Choroid plexus epithelial cell (primary cell): ENCODE measurements at regions not wholly inside any gene's neighbourhood (a gene's known extent, or its start where the extent isn't known, plus 50 kb on each side); places are given as distances from the start of the nearest gene placed in this dataset.

Experiments
- DNase-seq: peaks from one replicate; pipeline ENCODE4 v3.0.0-alpha.2; 2010; ENCODE audit warnings: low read depth
- H3K4me3 ChIP-seq: 2 replicates; pipeline ENCODE4 v1.5.1; 2011; ENCODE audit warnings: low read depth, mild to moderate bottlenecking, control low read depth, low read length, moderate library complexity
- CTCF ChIP-seq: conservative IDR thresholded peaks from 2 replicates; pipeline ENCODE4 v1.5.1; 2011; ENCODE audit warnings: low read depth, mild to moderate bottlenecking, control low read depth, inconsistent platforms, low read length, moderate library complexity

DNA sequence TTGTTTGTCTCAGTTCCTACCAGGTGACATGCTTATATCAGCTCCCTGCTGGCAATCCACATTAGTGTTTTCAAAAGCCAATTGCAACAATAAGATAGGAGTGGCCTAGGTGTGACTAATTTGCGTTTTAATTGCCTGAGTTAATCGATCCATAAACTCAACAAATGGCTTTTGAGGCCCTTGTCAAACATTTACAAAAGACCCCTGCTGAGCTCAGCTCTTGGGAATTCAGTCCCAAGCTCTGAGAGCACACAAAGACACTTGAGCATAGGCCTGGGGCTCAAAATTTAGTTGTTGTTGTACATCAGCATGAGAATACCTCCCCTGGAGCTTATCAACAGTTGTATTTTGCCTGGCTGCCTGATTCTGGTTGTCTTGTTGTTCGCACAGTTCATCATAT is 1134.4 kb upstream of the TSPY4 start:
- H3K4me3 ChIP-seq: no peak overlapping the region
- TF ChIP-seq CTCF: no peak
- no peak for DNase-seq

GRCh38 chrY:8241144-8241543 is 1096.1 kb upstream of the TSPY4 start:
- no peak for DNase-seq
- TF ChIP-seq CTCF: no peak
- no peak overlapping the region for H3K4me3 ChIP-seq

DNA sequence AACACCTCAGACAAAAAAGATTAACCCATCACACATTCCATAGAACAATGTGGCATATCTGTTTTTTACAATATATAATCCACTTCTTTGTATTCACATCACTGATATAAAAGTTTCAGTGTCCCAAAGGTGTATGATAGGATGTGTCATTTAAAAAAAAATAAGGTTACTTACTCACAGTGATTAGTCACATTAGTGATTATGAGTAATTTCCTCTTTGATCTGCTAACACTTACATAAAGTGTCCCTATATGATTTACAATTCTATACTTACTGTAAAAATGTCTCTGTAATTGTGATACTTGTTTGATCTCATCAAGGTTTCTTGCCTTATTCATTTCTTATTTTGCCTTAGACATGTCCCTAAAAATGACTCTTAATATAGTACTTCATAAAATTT is 1063.5 kb upstream of the TSPY4 start:
- TF ChIP-seq CTCF: no peak
- DNase-seq: no peak
- H3K4me3 ChIP-seq: no peak overlapping the region

DNA sequence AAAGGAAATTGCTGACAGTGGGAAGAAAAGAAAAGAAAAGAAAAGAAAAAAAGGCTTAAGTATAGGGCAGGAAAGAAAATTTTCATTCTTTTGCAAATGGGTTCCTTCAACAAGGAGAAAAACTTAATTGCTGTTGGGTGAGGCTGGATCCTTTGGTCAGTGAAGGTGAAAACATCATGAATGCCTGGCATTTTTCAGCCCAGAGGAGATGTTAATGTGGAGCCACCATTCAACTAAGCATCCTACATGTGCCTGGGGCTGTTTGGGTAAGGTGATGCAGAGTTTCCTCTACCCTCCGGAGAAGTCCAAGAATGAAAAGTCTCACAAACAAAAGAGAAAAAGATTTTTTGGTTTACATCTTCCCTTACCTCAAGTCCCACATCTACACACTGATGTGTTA is 1032.2 kb upstream of the TSPY4 start:
- H3K4me3 ChIP-seq: no peak overlapping the region
- TF ChIP-seq CTCF: no peak
- DNase-seq: no peak

- DNase-seq: no peak
- no peak overlapping the region for H3K4me3 ChIP-seq
- TF ChIP-seq CTCF: no peak
Measured at GRCh38 chrY:8324113-8324512, 1013.2 kb upstream of the TSPY4 start.

- H3K4me3 ChIP-seq: no peak overlapping the region
- no peak for TF ChIP-seq CTCF
- no peak for DNase-seq
Measured at GRCh38 chrY:8326944-8327343, 1010.3 kb upstream of the TSPY4 start.

DNA sequence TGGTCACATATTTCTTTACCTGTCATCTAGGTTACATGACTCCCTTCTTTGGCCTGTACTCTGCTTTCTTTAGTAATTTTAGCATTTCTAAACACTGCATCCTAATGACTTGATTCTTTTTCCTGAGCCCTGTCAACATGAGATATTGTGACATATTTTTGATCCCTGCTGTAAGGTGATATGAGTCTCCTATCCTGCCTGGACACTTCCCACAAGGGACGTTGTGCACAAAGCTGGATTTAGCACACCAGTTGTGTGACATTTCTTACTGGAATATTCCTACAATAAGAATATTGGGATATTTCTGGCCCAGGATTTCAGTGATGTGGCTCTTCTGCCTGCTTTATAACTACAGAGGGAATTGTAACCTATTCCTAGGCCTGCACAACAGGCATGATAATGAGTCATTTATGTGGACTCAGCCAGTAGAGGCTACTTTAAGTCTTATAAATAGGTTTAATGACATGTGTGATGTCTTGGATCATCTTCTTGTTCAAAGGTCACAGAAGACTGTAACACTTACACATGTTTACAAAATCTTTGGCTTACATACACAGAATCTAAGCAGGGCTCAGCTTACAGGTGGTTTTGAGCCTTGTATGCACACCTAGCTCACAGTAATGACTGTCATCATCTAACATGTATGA is 1009.4 kb upstream of the TSPY4 start:
- no peak overlapping the region for H3K4me3 ChIP-seq
- no peak for TF ChIP-seq CTCF
- DNase-seq: no peak
